ENCODE measurements at regions not wholly inside any gene's neighbourhood (a gene's known extent, or its start where the extent isn't known, plus 50 kb on each side); places are given as distances from the start of the nearest gene placed in this dataset.

DNA sequence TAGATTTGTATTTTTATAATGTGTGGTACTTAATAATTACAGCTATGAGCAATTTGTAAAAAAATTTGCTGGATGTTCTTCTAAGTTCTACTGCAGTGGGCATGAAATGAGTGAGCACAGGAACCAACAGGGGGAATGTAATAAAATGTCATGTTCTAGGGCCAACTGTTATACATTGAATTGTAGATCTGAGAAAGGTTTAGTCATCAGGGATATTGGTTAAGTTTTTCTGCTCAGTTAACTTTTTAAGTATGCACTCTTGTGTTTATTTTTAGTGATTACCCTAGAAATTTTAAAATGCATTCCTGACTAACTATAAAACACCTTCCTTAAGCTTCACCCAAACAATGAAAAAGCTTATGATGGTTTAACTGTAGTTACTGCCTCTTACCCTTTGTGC is 101.8 kb downstream of the CAND1 start:
- ChIA-PET CTCF (no interaction called here), POLR2A (ENCODE audit: low non-redundant PET) (no interaction called here)
- TF ChIP-seq, protein P1, sequence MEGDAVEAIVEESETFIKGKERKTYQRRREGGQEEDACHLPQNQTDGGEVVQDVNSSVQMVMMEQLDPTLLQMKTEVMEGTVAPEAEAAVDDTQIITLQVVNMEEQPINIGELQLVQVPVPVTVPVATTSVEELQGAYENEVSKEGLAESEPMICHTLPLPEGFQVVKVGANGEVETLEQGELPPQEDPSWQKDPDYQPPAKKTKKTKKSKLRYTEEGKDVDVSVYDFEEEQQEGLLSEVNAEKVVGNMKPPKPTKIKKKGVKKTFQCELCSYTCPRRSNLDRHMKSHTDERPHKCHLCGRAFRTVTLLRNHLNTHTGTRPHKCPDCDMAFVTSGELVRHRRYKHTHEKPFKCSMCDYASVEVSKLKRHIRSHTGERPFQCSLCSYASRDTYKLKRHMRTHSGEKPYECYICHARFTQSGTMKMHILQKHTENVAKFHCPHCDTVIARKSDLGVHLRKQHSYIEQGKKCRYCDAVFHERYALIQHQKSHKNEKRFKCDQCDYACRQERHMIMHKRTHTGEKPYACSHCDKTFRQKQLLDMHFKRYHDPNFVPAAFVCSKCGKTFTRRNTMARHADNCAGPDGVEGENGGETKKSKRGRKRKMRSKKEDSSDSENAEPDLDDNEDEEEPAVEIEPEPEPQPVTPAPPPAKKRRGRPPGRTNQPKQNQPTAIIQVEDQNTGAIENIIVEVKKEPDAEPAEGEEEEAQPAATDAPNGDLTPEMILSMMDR (conservative IDR thresholded peaks at IDR 0.05; ENCODE audit: low read depth) = no peak
- no peak for DNase-seq (ENCODE audit: low spot score)
- H3K27ac ChIP-seq = no peak overlapping the region

DNA sequence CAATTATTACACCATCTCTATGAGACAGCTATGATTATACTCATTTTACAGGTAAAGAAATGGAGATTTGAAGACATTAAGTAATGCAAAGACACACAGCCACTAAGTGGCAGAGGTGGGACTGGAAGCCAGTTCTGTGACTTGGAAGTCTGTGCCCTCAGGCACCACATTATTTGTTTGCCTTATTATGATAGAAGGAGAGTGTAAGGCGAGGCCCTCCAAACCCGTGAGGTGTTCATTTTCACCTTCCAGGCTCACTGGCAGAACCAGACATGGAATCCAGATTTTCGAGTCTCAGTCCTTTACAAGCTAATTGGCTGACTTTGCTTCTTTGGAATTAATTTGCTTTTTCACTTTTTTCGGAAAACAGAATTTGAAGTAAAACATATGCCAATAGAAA is 107.9 kb downstream of the CAND1 start:
- DNase-seq (ENCODE audit: low spot score) = no peak
- no peak overlapping the region for H3K27ac ChIP-seq
- ChIA-PET POLR2A (ENCODE audit: low non-redundant PET) (no interaction called here), CTCF (interaction anchor here (0.6 to 0.7 kb wide), 3 partner anchors 24 to 142 kb away, joined by 3 read pairs; no protein-coding TSS in a partner anchor)
- TF ChIP-seq, protein P1 (conservative IDR thresholded peaks at IDR 0.05; ENCODE audit: low read depth) = no peak

DNA sequence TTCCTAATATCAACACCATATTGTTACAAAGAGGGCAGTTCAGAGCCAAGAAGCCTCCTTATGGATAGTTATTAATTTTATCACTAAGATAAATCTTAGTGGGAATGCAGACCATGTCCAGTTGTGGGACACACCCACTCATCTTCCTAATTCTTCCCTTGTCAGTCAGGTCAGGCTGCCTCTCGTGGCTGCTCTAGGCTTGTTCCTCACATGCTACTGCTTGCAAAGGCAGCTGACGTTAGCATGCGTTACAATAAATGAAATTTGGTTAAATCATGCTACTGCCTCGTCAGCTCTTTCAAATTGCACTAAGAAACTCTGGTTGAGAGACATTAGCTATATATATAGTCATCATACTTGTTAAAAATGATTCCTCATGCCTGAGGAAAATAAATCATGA is 108.4 kb downstream of the CAND1 start:
- peak; percentile 26 for DNase-seq (ENCODE audit: low spot score)
- H3K27ac ChIP-seq = no peak overlapping the region
- POLR2A ChIA-PET (ENCODE audit: low non-redundant PET) = no interaction called here
- TF ChIP-seq, protein P1 (conservative IDR thresholded peaks at IDR 0.05; ENCODE audit: low read depth) = no peak
- CTCF ChIA-PET = interaction anchor here (0.6 to 0.7 kb wide), 2 partner anchors 24 to 142 kb away, joined by 3 read pairs; no protein-coding TSS in a partner anchor

DNA sequence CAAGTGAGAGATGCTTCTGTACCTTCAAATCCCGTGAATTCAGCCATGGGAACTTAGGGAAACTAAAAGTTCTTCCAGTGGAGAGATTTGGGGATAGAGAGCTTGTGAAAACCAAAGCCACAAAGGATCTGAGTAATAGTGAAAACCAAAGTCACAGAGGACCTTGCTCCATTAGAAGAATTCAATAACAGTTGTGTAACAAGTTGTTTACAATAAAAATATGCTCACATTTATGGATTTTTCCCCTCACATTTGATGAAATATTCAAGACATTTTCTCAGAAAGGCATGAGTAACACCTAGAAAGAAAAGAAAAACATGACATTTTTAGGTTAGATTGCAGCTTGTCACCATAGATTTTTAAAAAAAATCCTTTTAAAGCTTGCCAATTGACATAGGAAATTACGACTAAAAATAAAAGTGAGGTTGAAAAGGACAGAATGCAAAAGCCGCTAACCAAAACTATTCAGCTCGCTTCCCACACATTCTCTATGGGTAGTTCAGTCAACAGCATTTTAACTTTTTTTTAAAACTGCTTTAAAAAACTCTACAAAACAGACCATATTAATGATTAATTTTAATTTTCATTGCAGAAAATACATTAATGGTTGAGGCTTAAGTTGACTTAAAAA is 113.2 kb downstream of the CAND1 start:
- DNase-seq (ENCODE audit: low spot score) = no peak
- TF ChIP-seq, protein P1 (conservative IDR thresholded peaks at IDR 0.05; ENCODE audit: low read depth) = no peak
- CTCF ChIA-PET = no interaction called here
- H3K27ac ChIP-seq = no peak overlapping the region
- POLR2A ChIA-PET (ENCODE audit: low non-redundant PET) = no interaction called here

DNA sequence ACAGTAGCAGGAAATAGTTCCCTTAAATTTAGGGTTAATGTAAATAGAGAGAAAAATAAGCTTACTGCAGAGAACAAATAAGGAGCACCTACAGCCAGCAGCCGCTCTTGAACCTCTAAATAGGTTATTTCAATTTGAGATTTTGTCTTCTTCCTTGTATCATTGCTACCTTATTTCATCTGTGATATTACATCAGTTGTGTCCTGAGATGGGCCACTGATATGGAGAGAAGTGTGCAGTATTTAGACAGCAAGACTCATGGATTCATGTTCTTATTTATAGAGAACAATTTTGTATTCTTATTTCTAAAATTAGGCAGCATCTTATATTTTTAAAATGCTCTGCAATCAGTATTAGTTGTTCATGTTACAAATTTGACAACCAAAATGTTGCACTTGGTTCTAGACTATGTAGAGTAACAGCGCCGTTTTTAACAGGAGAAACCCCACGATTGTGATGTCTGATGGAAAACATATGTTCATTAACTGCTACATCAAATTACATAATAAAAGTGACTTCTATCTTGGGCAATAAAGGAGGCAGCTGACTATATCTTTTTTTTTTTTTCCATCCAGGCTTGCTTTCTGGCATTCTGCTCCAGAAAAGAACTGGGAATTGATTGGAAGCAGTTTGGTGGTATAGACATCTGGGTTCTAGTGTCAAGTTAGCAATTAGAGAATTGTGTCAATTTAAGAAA is 117.9 kb downstream of the CAND1 start:
- TF ChIP-seq, protein P1 (conservative IDR thresholded peaks at IDR 0.05; ENCODE audit: low read depth) = no peak
- H3K27ac ChIP-seq = no peak overlapping the region
- no peak for DNase-seq (ENCODE audit: low spot score)
- ChIA-PET POLR2A (ENCODE audit: low non-redundant PET) (no interaction called here), CTCF (no interaction called here)

DNA sequence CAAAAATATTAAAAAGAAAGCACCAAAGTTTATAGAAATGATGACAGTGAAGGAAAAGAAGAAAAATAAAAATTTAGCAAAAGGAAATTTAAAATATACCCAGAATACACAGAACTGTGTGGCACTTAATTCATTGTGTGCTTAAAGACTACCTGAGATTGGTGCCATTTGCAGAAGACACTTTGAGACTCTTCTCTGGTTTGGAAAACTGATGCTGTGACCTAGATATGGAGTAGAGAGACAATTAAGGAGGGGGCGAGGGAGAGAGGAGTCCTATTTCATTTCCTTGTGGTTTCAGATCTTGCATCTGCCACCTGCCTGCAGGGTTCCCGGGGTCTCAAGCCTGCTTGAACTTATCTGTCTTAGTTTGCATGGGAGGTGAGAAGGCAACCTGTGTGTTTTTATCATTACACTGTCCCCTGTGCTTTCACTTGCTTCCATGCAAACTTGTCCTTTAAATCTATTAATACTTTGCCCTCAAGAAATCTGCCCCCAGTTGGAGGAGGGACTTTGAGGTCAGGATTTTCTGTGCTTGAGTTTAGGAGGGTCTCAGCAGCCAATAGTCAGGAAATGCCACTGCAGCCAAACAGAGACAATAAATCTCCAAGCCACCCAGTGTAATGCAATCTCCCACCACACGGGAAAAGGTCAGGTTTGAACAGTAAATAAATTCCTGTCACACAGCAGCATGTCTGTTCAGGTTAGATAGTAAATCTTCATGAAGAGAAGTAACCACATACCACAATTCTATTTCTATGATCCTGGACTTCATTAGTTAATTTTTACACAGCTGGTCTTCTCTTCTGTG is 119.4 kb downstream of the CAND1 start:
- TF ChIP-seq, protein P1 (conservative IDR thresholded peaks at IDR 0.05; ENCODE audit: low read depth) = peak; percentile 27; the same call in 1 of the 2 replicates

More for the DNA sequence above, 119.4 kb downstream of the CAND1 start:
- ChIA-PET POLR2A (ENCODE audit: low non-redundant PET) (no interaction called here), CTCF (interaction anchor here (0.7 kb wide), 1 partner anchor 26 kb away, joined by 3 read pairs; no protein-coding TSS in a partner anchor)
- no peak overlapping the region for H3K27ac ChIP-seq
- DNase-seq (ENCODE audit: low spot score) = no peak

All from RWPE1 (cell line).